ENCODE measurements at regions not wholly inside any gene's neighbourhood (a gene's known extent, or its start where the extent isn't known, plus 50 kb on each side); places are given as distances from the start of the nearest gene placed in this dataset.

DNA sequence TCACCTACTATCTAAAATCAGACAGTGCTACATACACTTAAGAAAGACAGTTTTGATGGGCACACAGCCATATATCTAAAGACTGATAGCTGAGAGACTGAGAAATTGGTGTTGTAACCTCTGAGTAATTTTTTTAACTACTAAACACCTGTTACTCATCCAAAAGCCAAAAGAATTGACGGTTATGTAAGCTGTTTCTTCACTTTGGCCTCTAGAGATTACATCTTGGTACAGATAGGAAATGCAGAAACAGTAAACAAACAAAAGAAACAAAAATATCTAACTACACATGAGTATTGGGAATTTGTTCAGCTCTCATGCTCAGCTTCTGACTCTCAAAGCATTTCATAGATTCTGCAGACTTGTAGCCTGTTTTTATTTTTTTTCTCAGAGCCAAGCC, 152.1 kb upstream of the GAS1 start:
- Mint-ChIP-seq H3K36me3 (ENCODE audit: low read depth, unreplicated experiment) (no peaks in the 10 kb centered on the region), H3K27me3 (ENCODE audit: unreplicated experiment) (peaks cover 2% of the 10 kb centered on the region), H3K9me3 (ENCODE audit: unreplicated experiment) (no peaks in the 10 kb centered on the region), H3K4me3 (ENCODE audit: unreplicated experiment) (no peak overlapping the region), H3K4me1 (ENCODE audit: unreplicated experiment) (no peaks in the 10 kb centered on the region), H3K27ac (ENCODE audit: unreplicated experiment) (no peak overlapping the region)
- no peak for DNase-seq (ENCODE audit: low spot score)
- TF ChIP-seq, protein P1, sequence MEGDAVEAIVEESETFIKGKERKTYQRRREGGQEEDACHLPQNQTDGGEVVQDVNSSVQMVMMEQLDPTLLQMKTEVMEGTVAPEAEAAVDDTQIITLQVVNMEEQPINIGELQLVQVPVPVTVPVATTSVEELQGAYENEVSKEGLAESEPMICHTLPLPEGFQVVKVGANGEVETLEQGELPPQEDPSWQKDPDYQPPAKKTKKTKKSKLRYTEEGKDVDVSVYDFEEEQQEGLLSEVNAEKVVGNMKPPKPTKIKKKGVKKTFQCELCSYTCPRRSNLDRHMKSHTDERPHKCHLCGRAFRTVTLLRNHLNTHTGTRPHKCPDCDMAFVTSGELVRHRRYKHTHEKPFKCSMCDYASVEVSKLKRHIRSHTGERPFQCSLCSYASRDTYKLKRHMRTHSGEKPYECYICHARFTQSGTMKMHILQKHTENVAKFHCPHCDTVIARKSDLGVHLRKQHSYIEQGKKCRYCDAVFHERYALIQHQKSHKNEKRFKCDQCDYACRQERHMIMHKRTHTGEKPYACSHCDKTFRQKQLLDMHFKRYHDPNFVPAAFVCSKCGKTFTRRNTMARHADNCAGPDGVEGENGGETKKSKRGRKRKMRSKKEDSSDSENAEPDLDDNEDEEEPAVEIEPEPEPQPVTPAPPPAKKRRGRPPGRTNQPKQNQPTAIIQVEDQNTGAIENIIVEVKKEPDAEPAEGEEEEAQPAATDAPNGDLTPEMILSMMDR (IDR thresholded peaks at IDR 0.05; ENCODE audit: unreplicated experiment): no peak

DNA sequence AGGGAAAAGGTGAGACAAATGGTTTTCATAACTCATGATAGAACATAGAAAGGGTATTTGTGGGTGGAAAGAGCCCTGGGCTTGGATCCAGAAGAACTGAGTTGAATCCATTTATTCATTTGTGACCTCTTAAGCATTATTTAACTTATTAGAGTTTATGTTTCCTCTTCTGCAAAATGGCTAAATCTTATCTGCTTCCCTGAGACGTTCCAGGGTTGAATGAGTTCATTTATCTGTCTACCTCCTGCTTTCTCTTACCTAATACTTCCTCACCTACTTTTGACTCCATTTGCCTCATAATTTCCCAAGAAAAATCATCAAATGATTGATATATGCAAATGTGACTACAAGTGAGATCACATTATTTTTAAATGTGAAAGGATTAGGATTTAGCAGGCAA, 152.7 kb upstream of the GAS1 start:
- DNase-seq (ENCODE audit: low spot score): no peak
- Mint-ChIP-seq H3K4me3 (ENCODE audit: unreplicated experiment) (no peak overlapping the region), H3K36me3 (ENCODE audit: low read depth, unreplicated experiment) (no peaks in the 10 kb centered on the region), H3K27ac (ENCODE audit: unreplicated experiment) (no peak overlapping the region), H3K27me3 (ENCODE audit: unreplicated experiment) (peaks cover 2% of the 10 kb centered on the region), H3K9me3 (ENCODE audit: unreplicated experiment) (no peaks in the 10 kb centered on the region), H3K4me1 (ENCODE audit: unreplicated experiment) (no peaks in the 10 kb centered on the region)
- TF ChIP-seq, protein P1 (IDR thresholded peaks at IDR 0.05; ENCODE audit: unreplicated experiment): no peak

DNA sequence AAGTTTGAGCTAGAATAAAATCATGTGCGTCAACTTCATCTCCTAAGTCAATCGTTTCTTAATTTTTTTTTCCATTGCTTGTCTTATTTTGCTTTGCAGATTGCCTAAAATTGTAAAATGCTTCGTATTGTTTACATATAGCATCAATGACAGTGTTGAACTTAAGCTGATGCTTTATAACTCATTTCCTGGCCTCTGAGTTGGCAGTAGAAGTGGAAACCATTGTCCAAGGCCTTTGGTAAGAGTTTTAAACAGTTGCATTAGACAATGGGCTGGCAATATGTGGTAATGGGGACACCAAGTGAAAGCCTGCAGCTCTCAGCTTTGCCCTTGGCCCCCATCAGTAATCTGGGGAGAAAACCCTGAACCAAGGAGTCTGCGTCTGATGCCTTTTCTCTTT, 154.8 kb upstream of the GAS1 start:
- Mint-ChIP-seq H3K9me3 (ENCODE audit: unreplicated experiment) (no peaks in the 10 kb centered on the region), H3K27ac (ENCODE audit: unreplicated experiment) (no peak overlapping the region), H3K36me3 (ENCODE audit: low read depth, unreplicated experiment) (no peaks in the 10 kb centered on the region), H3K27me3 (ENCODE audit: unreplicated experiment) (peaks cover 2% of the 10 kb centered on the region), H3K4me1 (ENCODE audit: unreplicated experiment) (no peaks in the 10 kb centered on the region), H3K4me3 (ENCODE audit: unreplicated experiment) (no peak overlapping the region)
- TF ChIP-seq, protein P1 (IDR thresholded peaks at IDR 0.05; ENCODE audit: unreplicated experiment): no peak
- no peak for DNase-seq (ENCODE audit: low spot score)

DNA sequence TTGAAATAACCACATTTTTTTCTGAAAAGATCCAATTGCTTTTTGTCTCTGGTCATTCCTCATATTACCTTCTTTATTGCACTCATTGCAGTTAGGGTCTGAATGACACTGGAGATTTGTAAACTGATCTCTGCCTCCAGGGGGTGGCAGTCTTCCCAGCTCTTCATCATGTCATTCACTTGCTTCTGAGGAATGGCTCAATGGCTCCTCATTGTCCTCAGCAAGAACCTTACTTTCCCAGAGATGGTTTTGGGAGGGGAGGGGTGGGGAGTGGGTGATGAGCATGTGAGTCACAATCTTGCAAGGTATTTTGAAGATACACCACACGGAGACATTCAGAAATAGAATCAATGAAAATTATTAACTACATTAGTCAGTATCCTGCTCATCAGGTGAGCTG, 159.8 kb upstream of the GAS1 start:
- Mint-ChIP-seq H3K27me3 (ENCODE audit: unreplicated experiment) (no peaks in the 10 kb centered on the region), H3K4me3 (ENCODE audit: unreplicated experiment) (no peak overlapping the region), H3K9me3 (ENCODE audit: unreplicated experiment) (no peaks in the 10 kb centered on the region), H3K27ac (ENCODE audit: unreplicated experiment) (no peak overlapping the region), H3K4me1 (ENCODE audit: unreplicated experiment) (no peaks in the 10 kb centered on the region), H3K36me3 (ENCODE audit: low read depth, unreplicated experiment) (no peaks in the 10 kb centered on the region)
- no peak for DNase-seq (ENCODE audit: low spot score)
- TF ChIP-seq, protein P1 (IDR thresholded peaks at IDR 0.05; ENCODE audit: unreplicated experiment): no peak

DNA sequence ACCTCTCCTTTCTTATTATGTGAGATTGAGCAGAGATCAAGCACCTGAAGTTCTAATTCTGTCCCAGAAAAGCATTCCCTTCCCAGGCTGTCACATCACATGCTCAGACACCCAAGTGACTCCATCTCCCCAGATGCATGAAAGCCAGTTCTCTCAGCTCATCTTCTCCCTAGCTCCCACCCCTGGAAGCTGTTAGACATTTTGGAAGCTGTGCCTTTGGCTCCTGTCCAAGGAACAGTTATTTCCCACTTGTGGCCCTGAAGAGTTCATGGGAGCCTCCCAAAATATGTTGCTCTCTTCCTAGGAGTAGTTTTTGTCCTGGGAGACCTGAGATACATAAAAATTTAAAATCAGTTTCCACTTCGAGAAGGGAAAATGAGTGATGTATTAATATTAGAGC, 161.4 kb upstream of the GAS1 start:
- H3K36me3 Mint-ChIP-seq (ENCODE audit: low read depth, unreplicated experiment): no peaks in the 10 kb centered on the region
- H3K27ac Mint-ChIP-seq (ENCODE audit: unreplicated experiment): no peak overlapping the region
- H3K9me3 Mint-ChIP-seq (ENCODE audit: unreplicated experiment): no peaks in the 10 kb centered on the region
- TF ChIP-seq, protein P1 (IDR thresholded peaks at IDR 0.05; ENCODE audit: unreplicated experiment): no peak
- no peak overlapping the region for H3K4me3 Mint-ChIP-seq (ENCODE audit: unreplicated experiment)
- no peaks in the 10 kb centered on the region for H3K4me1 Mint-ChIP-seq (ENCODE audit: unreplicated experiment)
- no peak for DNase-seq (ENCODE audit: low spot score)
- H3K27me3 Mint-ChIP-seq (ENCODE audit: unreplicated experiment): no peaks in the 10 kb centered on the region
